GM13977 (cell line): ENCODE measurements at regions not wholly inside any gene's neighbourhood (a gene's known extent, or its start where the extent isn't known, plus 50 kb on each side); places are given as distances from the start of the nearest gene placed in this dataset.

Experiments used
- DNase-seq: peaks from one replicate; pipeline ENCODE4 v3.0.0; 2012; ENCODE audit warnings: low spot score
- in situ Hi-C: fragments of 300-500 bp; cut with MboI; formaldehyde crosslinking; loops from one replicate; pipeline ENCODE4 v1.12.0; 2022; ENCODE audit warnings: low sequenced_read_pairs, low pct_unique_long_range_greater_than_20kb, mixed read lengths, inconsistent platforms; ENCODE audit not compliant: unreplicated experiment
- TF ChIP-seq, protein P1 (sequence below): IDR thresholded peaks from 2 replicates; pipeline ENCODE4 v1.5.1; 2012; ENCODE audit warnings: mild to moderate bottlenecking, control low read depth; ENCODE audit not compliant: insufficient read depth; ENCODE audit errors: extremely low read depth, missing control alignments

DNA sequence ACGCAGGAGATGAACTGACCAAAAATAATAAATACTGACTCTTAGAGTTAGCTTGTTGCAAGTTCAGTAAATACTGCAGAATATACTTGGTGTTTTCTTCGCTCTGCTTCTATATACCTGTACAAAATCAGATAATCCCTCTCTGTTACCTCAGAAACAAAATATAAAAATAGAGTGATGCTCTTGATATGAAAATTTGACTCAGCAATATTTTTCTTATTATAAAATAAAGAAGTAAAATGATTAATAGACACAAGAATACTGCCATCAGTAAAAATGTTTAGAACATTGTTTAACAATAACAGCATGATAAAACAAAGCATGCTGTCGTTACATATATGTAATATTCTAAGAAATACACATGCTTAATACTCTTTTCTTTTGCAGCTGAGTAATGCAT lies 1366.9 kb upstream of the EYS start:
- in situ Hi-C loops, result no loop called here
- TF ChIP-seq, protein P1, sequence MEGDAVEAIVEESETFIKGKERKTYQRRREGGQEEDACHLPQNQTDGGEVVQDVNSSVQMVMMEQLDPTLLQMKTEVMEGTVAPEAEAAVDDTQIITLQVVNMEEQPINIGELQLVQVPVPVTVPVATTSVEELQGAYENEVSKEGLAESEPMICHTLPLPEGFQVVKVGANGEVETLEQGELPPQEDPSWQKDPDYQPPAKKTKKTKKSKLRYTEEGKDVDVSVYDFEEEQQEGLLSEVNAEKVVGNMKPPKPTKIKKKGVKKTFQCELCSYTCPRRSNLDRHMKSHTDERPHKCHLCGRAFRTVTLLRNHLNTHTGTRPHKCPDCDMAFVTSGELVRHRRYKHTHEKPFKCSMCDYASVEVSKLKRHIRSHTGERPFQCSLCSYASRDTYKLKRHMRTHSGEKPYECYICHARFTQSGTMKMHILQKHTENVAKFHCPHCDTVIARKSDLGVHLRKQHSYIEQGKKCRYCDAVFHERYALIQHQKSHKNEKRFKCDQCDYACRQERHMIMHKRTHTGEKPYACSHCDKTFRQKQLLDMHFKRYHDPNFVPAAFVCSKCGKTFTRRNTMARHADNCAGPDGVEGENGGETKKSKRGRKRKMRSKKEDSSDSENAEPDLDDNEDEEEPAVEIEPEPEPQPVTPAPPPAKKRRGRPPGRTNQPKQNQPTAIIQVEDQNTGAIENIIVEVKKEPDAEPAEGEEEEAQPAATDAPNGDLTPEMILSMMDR, result no peak
- no peak for DNase-seq

DNA sequence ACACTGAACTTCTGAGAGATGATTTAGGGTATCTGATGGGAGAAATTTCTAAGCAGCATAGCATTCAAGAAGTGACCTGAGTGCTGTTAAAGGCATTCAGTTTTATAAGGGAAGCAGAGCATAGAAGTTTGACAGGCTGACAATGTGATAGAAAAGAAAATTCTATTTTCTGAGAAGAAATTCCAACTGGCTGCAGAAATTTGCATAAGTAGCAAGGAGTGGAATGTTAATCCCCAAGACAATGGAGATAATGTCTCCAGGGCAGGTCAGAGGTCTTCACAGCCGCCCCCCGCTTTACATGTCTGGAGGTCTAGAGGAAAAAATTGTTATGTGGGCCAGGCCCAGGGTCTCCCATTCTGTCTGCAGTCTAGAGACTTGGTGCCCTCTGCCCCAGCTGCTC lies 1361.8 kb upstream of the EYS start:
- TF ChIP-seq, protein P1, result no peak
- DNase-seq, result no peak
- in situ Hi-C loops, result no loop called here

DNA sequence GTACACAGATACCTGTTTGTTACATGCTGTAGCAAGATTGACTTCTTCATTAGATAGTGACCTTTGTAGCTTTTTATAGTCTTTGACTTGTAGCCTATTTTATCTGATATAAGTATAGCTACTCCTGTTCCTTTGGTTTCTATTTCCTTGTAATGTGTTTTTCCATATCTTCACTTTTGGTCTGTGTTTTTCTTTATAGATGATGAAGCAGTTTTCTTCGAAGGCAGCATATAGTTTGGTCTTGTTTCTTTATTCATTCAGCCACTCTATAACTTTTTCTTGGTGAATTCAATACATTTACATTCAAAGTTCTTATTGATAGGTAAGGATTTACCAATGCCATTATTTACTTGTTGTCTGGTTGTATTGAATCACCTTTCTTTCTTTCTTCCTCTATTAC lies 1357.3 kb upstream of the EYS start:
- in situ Hi-C loops, result no loop called here
- DNase-seq, result no peak
- TF ChIP-seq, protein P1, result no peak

DNA sequence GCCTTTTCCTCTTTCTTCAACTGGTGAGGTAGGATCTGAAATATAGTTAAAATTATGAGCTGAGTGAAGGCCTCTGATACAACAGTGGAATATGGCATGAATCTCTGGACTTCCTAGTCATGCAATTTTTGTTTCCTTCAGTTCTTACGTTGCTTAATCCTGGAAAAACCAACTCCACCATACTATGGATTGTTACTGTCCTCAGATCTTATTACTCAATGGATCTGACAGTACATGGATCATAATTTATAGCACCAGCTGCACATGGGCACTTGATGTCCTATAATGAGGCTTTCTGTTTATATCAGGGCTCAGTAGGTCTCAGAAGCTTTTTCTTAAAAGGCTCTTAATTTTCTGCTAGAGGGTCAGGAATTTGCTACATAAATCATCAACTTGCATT lies 1341.0 kb upstream of the EYS start:
- TF ChIP-seq, protein P1, result no peak
- in situ Hi-C loops, result no loop called here

DNA sequence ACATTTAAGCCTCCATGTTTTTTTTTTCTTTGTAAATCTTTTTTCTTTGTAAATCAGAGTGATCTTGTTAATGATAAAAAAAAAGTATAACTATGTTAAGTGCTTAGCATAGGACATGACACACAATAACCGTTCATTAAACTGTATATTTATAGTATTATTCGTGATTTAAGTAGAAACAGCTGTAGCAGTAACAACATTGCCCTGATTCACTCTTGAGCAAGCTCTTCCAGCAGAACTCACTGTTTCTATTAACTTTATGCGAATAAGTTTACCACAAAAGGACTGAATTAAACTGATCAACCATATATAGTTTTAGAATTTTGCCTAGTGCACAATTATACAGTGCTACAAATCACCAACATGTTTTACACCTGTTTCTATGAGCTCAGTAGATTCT lies 1338.0 kb upstream of the EYS start:
- no peak for DNase-seq
- TF ChIP-seq, protein P1, result no peak
- in situ Hi-C loops, result no loop called here

More for the DNA sequence above, 1341.0 kb upstream of the EYS start:
- no peak for DNase-seq

DNA sequence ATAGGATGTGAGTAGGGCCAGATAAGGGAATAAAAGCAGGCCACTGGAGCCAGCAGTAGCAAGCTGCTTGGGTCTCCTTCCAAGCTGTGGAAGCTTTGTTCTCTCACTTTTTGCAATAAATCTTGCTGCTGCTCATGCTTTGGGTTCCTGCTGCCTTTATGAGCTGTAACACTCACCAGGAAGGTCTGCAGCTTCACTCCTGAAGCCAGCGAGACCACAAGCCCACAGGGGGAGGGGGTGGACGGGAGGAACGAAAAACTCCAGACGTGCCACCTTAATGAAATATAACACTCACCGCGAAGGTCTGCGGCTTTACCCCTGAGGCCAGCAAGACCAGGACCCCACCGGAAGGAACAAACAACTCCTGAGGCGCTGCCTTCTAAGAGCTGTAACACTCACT lies 1324.4 kb upstream of the EYS start:
- in situ Hi-C loops, result no loop called here
- TF ChIP-seq, protein P1, result no peak
- DNase-seq, result no peak

DNA sequence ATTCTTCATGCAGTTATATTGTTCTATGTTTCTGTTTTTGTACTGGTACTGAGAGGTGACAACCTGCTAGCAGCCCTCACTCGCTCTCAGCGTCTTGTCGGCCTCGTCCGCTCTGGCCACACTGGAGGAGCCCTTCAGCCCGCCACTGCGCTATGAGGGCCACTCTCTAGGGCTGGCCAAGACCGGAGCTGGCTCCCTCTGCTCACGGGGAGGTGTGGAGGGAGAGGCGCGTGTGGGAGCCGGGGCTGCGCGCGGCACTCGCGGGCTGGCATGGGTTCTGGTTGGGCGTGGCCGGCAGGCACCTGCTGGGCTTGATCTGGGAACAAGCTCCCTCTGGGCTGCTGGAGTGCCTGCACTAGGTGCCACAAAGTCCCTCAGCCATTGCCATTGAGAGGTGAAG lies 1323.8 kb upstream of the EYS start:
- in situ Hi-C loops, result no loop called here
- TF ChIP-seq, protein P1, result no peak
- DNase-seq, result no peak
